Activated CD8-positive, alpha-beta T cell treated with anti-CD3 and anti-CD28 coated beads for 36 hours (primary cell): ENCODE measurements at regions not wholly inside any gene's neighbourhood (a gene's known extent, or its start where the extent isn't known, plus 50 kb on each side); places are given as distances from the start of the nearest gene placed in this dataset.

ENCODE experiments used
- ATAC-seq: fragments of 200-7000 bp; cut with Tn5 transposase; one replicate; pipeline ENCODE4 v1.10.0; 2021; ENCODE audit warnings: mild to moderate bottlenecking, moderate library complexity
- CTCF ChIA-PET: fragments of 350-600 bp; sonication (Branson Sonifier 250); formaldehyde crosslinking; loops from one replicate; lab custom pipeline; 2021; ENCODE audit warnings: antibody characterized with exemption; lab: Charles Lee
- POLR2A ChIA-PET: fragments of 350-600 bp; sonication (Branson Sonifier 250); formaldehyde crosslinking; loops from one replicate; lab custom pipeline; 2021; ENCODE audit warnings: antibody characterized with exemption; lab: Charles Lee
- DNase-seq: peaks from one replicate; pipeline ENCODE4 v3.0.0-alpha.2; 2020
- H3K27ac Mint-ChIP-seq: one replicate; pipeline ENCODE4 v1.8.0; 2021; ENCODE audit warnings: mild to moderate bottlenecking, mixed read lengths
- H3K27me3 Mint-ChIP-seq: one replicate; pipeline ENCODE4 v1.8.0; 2021; ENCODE audit warnings: mixed read lengths
- H3K36me3 Mint-ChIP-seq: one replicate; pipeline ENCODE4 v1.8.0; 2021; ENCODE audit warnings: low read depth, mixed read lengths
- H3K4me1 Mint-ChIP-seq: one replicate; pipeline ENCODE4 v1.8.0; 2021; ENCODE audit warnings: low read depth, mixed read lengths
- H3K4me3 Mint-ChIP-seq: one replicate; pipeline ENCODE4 v1.8.0; 2021; ENCODE audit warnings: mild to moderate bottlenecking, moderate library complexity, mixed read lengths
- H3K9me3 Mint-ChIP-seq: one replicate; pipeline ENCODE4 v1.8.0; 2021; ENCODE audit warnings: mixed read lengths
- CTCF ChIP-seq: fragments of 200-600 bp; IDR thresholded peaks from one replicate; pipeline ENCODE4 v1.8.0; 2022; ENCODE audit warnings: antibody characterized with exemption, mild to moderate bottlenecking
- intact Hi-C: fragments of 100-400 bp; cut with micrococcal nuclease; formaldehyde crosslinking; loops from one replicate; pipeline ENCODE4 v1.10.0; 2022

GRCh38 chr4:19927381-19927780, 324.3 kb upstream of the SLIT2 start:
- H3K27ac Mint-ChIP-seq = no peak overlapping the region
- intact Hi-C loops = no loop called here

GRCh38 chr4:19925516-19925915, 326.2 kb upstream of the SLIT2 start:
- CTCF ChIA-PET = no interaction called here
- DNase-seq = no peak
- no peaks in the 10 kb centered on the region for H3K27me3 Mint-ChIP-seq
- no peak for ATAC-seq
- no peak overlapping the region for H3K4me3 Mint-ChIP-seq
- no peaks in the 10 kb centered on the region for H3K36me3 Mint-ChIP-seq
- POLR2A ChIA-PET = no interaction called here
- H3K27ac Mint-ChIP-seq = no peak overlapping the region
- no peaks in the 10 kb centered on the region for H3K4me1 Mint-ChIP-seq
- peaks cover 5% of the 10 kb centered on the region for H3K9me3 Mint-ChIP-seq
- no peak for TF ChIP-seq CTCF
- intact Hi-C loops = no loop called here

More at GRCh38 chr4:19927381-19927780, 324.3 kb upstream of the SLIT2 start:
- CTCF ChIA-PET = no interaction called here
- ATAC-seq = no peak
- H3K36me3 Mint-ChIP-seq = no peaks in the 10 kb centered on the region
- peaks cover 10% of the 10 kb centered on the region for H3K9me3 Mint-ChIP-seq
- POLR2A ChIA-PET = interaction anchor here (0.5 kb wide), 1 partner anchor 174 kb away, joined by 3 read pairs; no protein-coding TSS in a partner anchor
- no peak overlapping the region for H3K4me3 Mint-ChIP-seq
- no peak for TF ChIP-seq CTCF
- DNase-seq = no peak
- no peaks in the 10 kb centered on the region for H3K27me3 Mint-ChIP-seq
- no peaks in the 10 kb centered on the region for H3K4me1 Mint-ChIP-seq

- Mint-ChIP-seq H3K4me3 (no peak overlapping the region), H3K27me3 (no peaks in the 10 kb centered on the region), H3K9me3 (peaks cover 4% of the 10 kb centered on the region), H3K36me3 (no peaks in the 10 kb centered on the region), H3K4me1 (no peaks in the 10 kb centered on the region), H3K27ac (no peak overlapping the region)
- DNase-seq = no peak
- no peak for ATAC-seq
- ChIA-PET CTCF (no interaction called here), POLR2A (no interaction called here)
- TF ChIP-seq CTCF = no peak
- intact Hi-C loops = no loop called here
These were observed 326.9 kb upstream of the SLIT2 start for GRCh38 chr4:19924761-19925160.

GRCh38 chr4:19915276-19915675, 336.4 kb upstream of the SLIT2 start:
- CTCF ChIA-PET = no interaction called here
- no peak for DNase-seq
- intact Hi-C loops = no loop called here
- POLR2A ChIA-PET = no interaction called here
- Mint-ChIP-seq H3K27me3 (no peaks in the 10 kb centered on the region), H3K4me1 (no peaks in the 10 kb centered on the region), H3K36me3 (no peaks in the 10 kb centered on the region), H3K27ac (no peak overlapping the region), H3K4me3 (no peak overlapping the region), H3K9me3 (peaks cover 10% of the 10 kb centered on the region)
- no peak for TF ChIP-seq CTCF
- no peak for ATAC-seq

GRCh38 chr4:19913650-19914049, 338.1 kb upstream of the SLIT2 start:
- intact Hi-C loops = no loop called here
- no peaks in the 10 kb centered on the region for H3K4me1 Mint-ChIP-seq
- DNase-seq (no peak), ATAC-seq (no peak)
- no peaks in the 10 kb centered on the region for H3K27me3 Mint-ChIP-seq
- no peak for TF ChIP-seq CTCF
- H3K36me3 Mint-ChIP-seq = no peaks in the 10 kb centered on the region
- H3K9me3 Mint-ChIP-seq = peaks cover 10% of the 10 kb centered on the region
- no peak overlapping the region for H3K4me3 Mint-ChIP-seq
- no peak overlapping the region for H3K27ac Mint-ChIP-seq
- POLR2A ChIA-PET = interaction anchor here (0.6 kb wide), 1 partner anchor 619 kb away, joined by 4 read pairs; no protein-coding TSS in a partner anchor
- CTCF ChIA-PET = no interaction called here
